A549 (cell line): ENCODE measurements at regions not wholly inside any gene's neighbourhood (a gene's known extent, or its start where the extent isn't known, plus 50 kb on each side); places are given as distances from the start of the nearest gene placed in this dataset.

Experiments
- ATAC-seq, 2 experiments: fragments of 200-7000 bp in 1 of 2; fragments of >200 bp in 1 of 2; cut with Nextera tagmentation in 1 of 2; cut with Tn5 transposase in 1 of 2; 3 replicates each; pipeline versions ENCODE4 v1.8.0 to v1.9.1; 2018 to 2020; ENCODE audit warnings: mild to moderate bottlenecking in 1 of 2, moderate library complexity in 1 of 2
- CTCF ChIA-PET: fragments of 300-600 bp; sonication (Branson Sonifier 250); formaldehyde crosslinking; extraction: SDS; loops from one replicate; lab custom pipeline; 2021; ENCODE audit warnings: antibody characterized with exemption, inconsistent platforms; lab: Yijun Ruan, JAX
- POLR2A ChIA-PET: fragments of 350-600 bp; formaldehyde crosslinking; extraction: SDS; loops from one replicate; lab custom pipeline; 2021; ENCODE audit warnings: antibody characterized with exemption, inconsistent platforms; lab: Yijun Ruan, JAX
- DNase-seq, 2 experiments: peaks; one replicate each; pipeline versions ENCODE4 v3.0.0 to v3.0.0-alpha.2; 2011 to 2016; ENCODE audit warnings: low read depth in 1 of 2, low spot score in 1 of 2
- FAIRE-seq: peaks from 2 replicates; lab custom pipeline; 2011; peaks lifted over from hg19 to GRCh38; lab: Jason Lieb, UNC
- H3K27ac ChIP-seq, 2 experiments: fragments of >200 bp; sonication (Bioruptor Twin); formaldehyde crosslinking; 3 replicates each; pipeline ENCODE4 v1.5.1; 2016 to 2017
- H3K4me1 ChIP-seq: fragments of >200 bp; sonication (Bioruptor Twin); formaldehyde crosslinking; 3 replicates; pipeline ENCODE4 v1.6.1; 2016
- H3K4me2 ChIP-seq: fragments of >200 bp; sonication (Bioruptor Twin); formaldehyde crosslinking; 3 replicates; pipeline ENCODE4 v1.6.1; 2016
- H3K4me3 ChIP-seq: fragments of >200 bp; sonication (Bioruptor Twin); formaldehyde crosslinking; 3 replicates; pipeline ENCODE4 v1.5.1; 2016
- H3K9me3 ChIP-seq: fragments of >200 bp; sonication (Bioruptor Twin); formaldehyde crosslinking; 3 replicates; pipeline ENCODE4 v1.6.1; 2016
- CBX8 ChIP-seq: fragments of 200-600 bp; sonication (generic); IDR thresholded peaks from 2 replicates; pipeline ENCODE4 v1.6.1; 2016
- CEBPB ChIP-seq, 2 experiments: fragments of >200 bp in 1 of 2; sonication (Bioruptor Twin) in 1 of 2; formaldehyde crosslinking in 1 of 2; IDR thresholded peaks; 2 replicates each; pipeline ENCODE4 v1.6.1; 2012 to 2016
- EHMT2 ChIP-seq: fragments of 200-600 bp; sonication (generic); IDR thresholded peaks from 2 replicates; pipeline ENCODE4 v1.6.1; 2016; ENCODE audit warnings: antibody characterized with exemption, low read depth, mild to moderate bottlenecking, moderate library complexity
- ELK1 ChIP-seq: fragments of 150-350 bp; IDR thresholded peaks from 2 replicates; pipeline ENCODE4 v1.6.1; 2014; ENCODE audit warnings: low read depth, mild to moderate bottlenecking, low read length
- FOXS1 ChIP-seq: fragments of 250-450 bp; sonication (Bioruptor Pico); IDR thresholded peaks from 2 replicates; pipeline ENCODE4 v1.5.0; 2020; ENCODE audit warnings: mild to moderate bottlenecking, moderate library complexity
- GATA3 ChIP-seq: IDR thresholded peaks from 2 replicates; pipeline ENCODE4 v1.6.1; 2012; ENCODE audit warnings: borderline replicate concordance
- HES2 ChIP-seq: fragments of >200 bp; sonication (Bioruptor Twin); formaldehyde crosslinking; IDR thresholded peaks from 2 replicates; pipeline ENCODE4 v1.6.1; 2016
- HEYL ChIP-seq: fragments of 250-450 bp; sonication (Bioruptor Pico); IDR thresholded peaks from 2 replicates; pipeline ENCODE4 v1.8.0; 2021; ENCODE audit warnings: mild to moderate bottlenecking, moderate library complexity
- HOXA7 ChIP-seq: fragments of 250-450 bp; sonication (Bioruptor Pico); IDR thresholded peaks from 2 replicates; pipeline ENCODE4 v1.5.0; 2020; ENCODE audit warnings: mild to moderate bottlenecking, moderate library complexity
- HOXB13 ChIP-seq: fragments of 250-450 bp; sonication (Bioruptor Pico); IDR thresholded peaks from 2 replicates; pipeline ENCODE4 v1.5.0; 2020; ENCODE audit warnings: low read depth, mild to moderate bottlenecking, moderate library complexity
- KDM1A ChIP-seq: fragments of 200-600 bp; sonication (generic); IDR thresholded peaks from 2 replicates; pipeline ENCODE4 v1.6.1; 2016; ENCODE audit warnings: low read depth, mild to moderate bottlenecking
- KDM5A ChIP-seq: fragments of 200-600 bp; sonication (generic); IDR thresholded peaks from 2 replicates; pipeline ENCODE4 v1.6.1; 2016; ENCODE audit warnings: antibody characterized with exemption, mild to moderate bottlenecking
- MAFK ChIP-seq: fragments of 450-650 bp; IDR thresholded peaks from 2 replicates; pipeline ENCODE4 v1.6.1; 2014; ENCODE audit not compliant: partially characterized antibody
- NR3C1 ChIP-seq: fragments of >200 bp; sonication (Bioruptor Twin); formaldehyde crosslinking; IDR thresholded peaks from 3 replicates; pipeline ENCODE4 v1.6.1; 2017
- PHF8 ChIP-seq: fragments of 200-600 bp; sonication (generic); IDR thresholded peaks from 2 replicates; pipeline ENCODE4 v1.6.1; 2016; ENCODE audit warnings: low read depth, mild to moderate bottlenecking, antibody characterized with exemption, moderate library complexity, borderline replicate concordance
- POLR2AphosphoS2 ChIP-seq: conservative IDR thresholded peaks from 2 replicates; pipeline ENCODE4 v1.6.1; 2012; ENCODE audit warnings: low read length, improper control_type of control experiment, inconsistent platforms
- RNF2 ChIP-seq: fragments of 200-600 bp; sonication (generic); IDR thresholded peaks from 2 replicates; pipeline ENCODE4 v1.6.1; 2016; ENCODE audit warnings: low read depth, mild to moderate bottlenecking, antibody characterized with exemption, moderate library complexity, borderline replicate concordance
- SREBF2 ChIP-seq: fragments of 450-650 bp; IDR thresholded peaks from 2 replicates; pipeline ENCODE4 v1.6.1; 2014; ENCODE audit warnings: mild to moderate bottlenecking, moderate library complexity
- TFCP2L1 ChIP-seq: fragments of 250-450 bp; sonication (Bioruptor Pico); IDR thresholded peaks from 2 replicates; pipeline ENCODE4 v1.5.0; 2021; ENCODE audit warnings: mild to moderate bottlenecking
- TP53 ChIP-seq: fragments of 250-450 bp; sonication (Bioruptor Pico); IDR thresholded peaks from 2 replicates; pipeline ENCODE4 v1.5.0; 2021; ENCODE audit warnings: mild to moderate bottlenecking, moderate library complexity
- ZFP36 ChIP-seq: fragments of 450-650 bp; IDR thresholded peaks from 2 replicates; pipeline ENCODE4 v1.6.1; 2014; ENCODE audit warnings: borderline replicate concordance; ENCODE audit not compliant: partially characterized antibody
- ZSCAN20 ChIP-seq: fragments of 250-450 bp; sonication (Bioruptor Pico); IDR thresholded peaks from 2 replicates; pipeline ENCODE4 v1.8.0; 2022; ENCODE audit warnings: mild to moderate bottlenecking, moderate library complexity
- WGBS: methylation state at CpG from one replicate; pipeline ENCODE4 v1.1.6; 2017; ENCODE audit errors: missing lambda C conversion rate; 5-methylcytosine and 5-hydroxymethylcytosine counted together
- TF ChIP-seq, protein P1 (sequence below): fragments of 200-600 bp; sonication (generic); IDR thresholded peaks from 2 replicates; pipeline ENCODE4 v1.6.1; 2016; ENCODE audit warnings: antibody characterized with exemption, mild to moderate bottlenecking, moderate library complexity
- TF ChIP-seq, protein P2 (sequence below): IDR thresholded peaks from 2 replicates; pipeline ENCODE4 v1.6.1; 2012
- TF ChIP-seq, protein P3 (sequence below): fragments of 250-450 bp; sonication (Bioruptor Pico); IDR thresholded peaks from 2 replicates; pipeline ENCODE4 v1.5.0; 2020; ENCODE audit warnings: low read depth, mild to moderate bottlenecking, moderate library complexity
- TF ChIP-seq, protein P4 (sequence below): IDR thresholded peaks from 2 replicates; pipeline ENCODE4 v1.6.1; 2012; ENCODE audit warnings: low read depth, borderline replicate concordance

DNA sequence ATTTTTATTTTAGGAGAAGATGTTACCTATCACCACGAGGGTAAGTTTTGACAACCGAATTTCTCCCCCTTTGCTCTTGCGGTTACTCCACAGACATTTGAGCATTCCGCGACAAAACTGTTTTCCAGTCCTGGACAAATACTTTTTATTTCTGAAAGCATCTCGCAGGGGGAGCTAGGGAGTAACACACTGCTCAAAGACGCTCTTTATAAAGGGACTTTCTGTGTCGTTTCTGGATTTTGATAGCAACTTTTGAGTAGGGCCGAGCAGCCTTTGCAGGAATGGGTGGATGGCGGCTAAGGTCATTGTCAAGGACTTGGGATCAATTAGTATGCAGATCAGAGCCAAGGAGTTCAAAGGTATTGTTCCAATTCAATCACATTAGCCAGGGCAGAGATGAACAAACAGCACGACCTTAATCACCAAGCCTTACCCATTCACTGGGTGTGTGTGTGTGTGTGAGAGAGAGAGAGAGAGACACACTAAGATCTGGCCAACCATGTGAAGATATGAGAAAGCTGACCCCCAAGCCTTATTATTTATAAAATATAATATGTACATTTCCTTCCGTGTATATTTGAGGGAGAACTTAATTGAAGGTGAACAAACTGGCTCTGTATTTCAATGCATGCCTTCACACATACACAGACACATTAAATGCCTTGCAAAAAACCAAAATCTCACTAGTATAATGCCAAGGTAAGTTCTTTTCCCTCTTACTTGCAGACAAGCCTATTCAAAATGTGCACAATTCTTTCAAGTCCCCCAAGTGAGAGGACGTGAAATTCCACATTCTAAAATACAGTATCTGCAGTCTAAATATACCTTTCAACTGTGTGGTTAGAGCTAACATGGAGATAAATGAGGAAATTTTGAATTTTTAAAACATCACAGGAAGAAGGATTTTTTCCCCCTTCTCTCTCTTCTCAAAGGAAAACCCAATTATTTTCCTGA is 613.8 kb downstream of the VRK1 start:
- POLR2A ChIA-PET = no interaction called here
- no peak for ATAC-seq

GRCh38 chr14:97411938-97412612 is 614.9 kb downstream of the VRK1 start:
- Histone ChIP-seq H3K4me2 (peak overlapping the region; percentile 39), H3K27ac (no peak overlapping the region), H3K9me3 (no peaks in the 10 kb centered on the region), H3K4me3 (no peak overlapping the region), H3K4me1 (peaks cover 7% of the 10 kb centered on the region; the same call in 1 of the 3 replicates)
- ChIA-PET CTCF (no interaction called here), POLR2A (no interaction called here)
- TF ChIP-seq ZFP36 (no peak), GATA3 (no peak), HOXA7 (CRISPR knock-in tag) (no peak), KDM1A (no peak), ZSCAN20 (CRISPR knock-in tag) (no peak), FOXS1 (CRISPR knock-in tag) (no peak), NR3C1 (no peak), TP53 (no peak), ELK1 (no peak)
- TF ChIP-seq, protein P1, sequence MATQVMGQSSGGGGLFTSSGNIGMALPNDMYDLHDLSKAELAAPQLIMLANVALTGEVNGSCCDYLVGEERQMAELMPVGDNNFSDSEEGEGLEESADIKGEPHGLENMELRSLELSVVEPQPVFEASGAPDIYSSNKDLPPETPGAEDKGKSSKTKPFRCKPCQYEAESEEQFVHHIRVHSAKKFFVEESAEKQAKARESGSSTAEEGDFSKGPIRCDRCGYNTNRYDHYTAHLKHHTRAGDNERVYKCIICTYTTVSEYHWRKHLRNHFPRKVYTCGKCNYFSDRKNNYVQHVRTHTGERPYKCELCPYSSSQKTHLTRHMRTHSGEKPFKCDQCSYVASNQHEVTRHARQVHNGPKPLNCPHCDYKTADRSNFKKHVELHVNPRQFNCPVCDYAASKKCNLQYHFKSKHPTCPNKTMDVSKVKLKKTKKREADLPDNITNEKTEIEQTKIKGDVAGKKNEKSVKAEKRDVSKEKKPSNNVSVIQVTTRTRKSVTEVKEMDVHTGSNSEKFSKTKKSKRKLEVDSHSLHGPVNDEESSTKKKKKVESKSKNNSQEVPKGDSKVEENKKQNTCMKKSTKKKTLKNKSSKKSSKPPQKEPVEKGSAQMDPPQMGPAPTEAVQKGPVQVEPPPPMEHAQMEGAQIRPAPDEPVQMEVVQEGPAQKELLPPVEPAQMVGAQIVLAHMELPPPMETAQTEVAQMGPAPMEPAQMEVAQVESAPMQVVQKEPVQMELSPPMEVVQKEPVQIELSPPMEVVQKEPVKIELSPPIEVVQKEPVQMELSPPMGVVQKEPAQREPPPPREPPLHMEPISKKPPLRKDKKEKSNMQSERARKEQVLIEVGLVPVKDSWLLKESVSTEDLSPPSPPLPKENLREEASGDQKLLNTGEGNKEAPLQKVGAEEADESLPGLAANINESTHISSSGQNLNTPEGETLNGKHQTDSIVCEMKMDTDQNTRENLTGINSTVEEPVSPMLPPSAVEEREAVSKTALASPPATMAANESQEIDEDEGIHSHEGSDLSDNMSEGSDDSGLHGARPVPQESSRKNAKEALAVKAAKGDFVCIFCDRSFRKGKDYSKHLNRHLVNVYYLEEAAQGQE = no peak
- TF ChIP-seq, protein P2, sequence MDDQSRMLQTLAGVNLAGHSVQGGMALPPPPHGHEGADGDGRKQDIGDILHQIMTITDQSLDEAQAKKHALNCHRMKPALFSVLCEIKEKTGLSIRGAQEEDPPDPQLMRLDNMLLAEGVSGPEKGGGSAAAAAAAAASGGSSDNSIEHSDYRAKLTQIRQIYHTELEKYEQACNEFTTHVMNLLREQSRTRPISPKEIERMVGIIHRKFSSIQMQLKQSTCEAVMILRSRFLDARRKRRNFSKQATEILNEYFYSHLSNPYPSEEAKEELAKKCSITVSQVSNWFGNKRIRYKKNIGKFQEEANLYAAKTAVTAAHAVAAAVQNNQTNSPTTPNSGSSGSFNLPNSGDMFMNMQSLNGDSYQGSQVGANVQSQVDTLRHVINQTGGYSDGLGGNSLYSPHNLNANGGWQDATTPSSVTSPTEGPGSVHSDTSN = no peak
- FAIRE-seq = no peak
- WGBS = 13% methylated on average over 14 of the region's 15 CpGs
- ATAC-seq = no peak
- no peak for DNase-seq

More for the DNA sequence above, 613.8 kb downstream of the VRK1 start:
- H3K4me3 ChIP-seq = no peak overlapping the region
- TF ChIP-seq CEBPB (IDR thresholded peaks at IDR 0.05) (no peak), SREBF2 (no peak), HOXB13 (no peak), MAFK (no peak), HEYL (no peak), KDM5A (no peak), HES2 (no peak), TP53 (no peak), EHMT2 (no peak), TFCP2L1 (CRISPR knock-in tag) (no peak), PHF8 (no peak), POLR2AphosphoS2 (no peak), HOXA7 (CRISPR knock-in tag) (no peak), CBX8 (no peak), ZSCAN20 (CRISPR knock-in tag) (no peak), RNF2 (no peak), GATA3 (no peak)
- TF ChIP-seq, protein P3, sequence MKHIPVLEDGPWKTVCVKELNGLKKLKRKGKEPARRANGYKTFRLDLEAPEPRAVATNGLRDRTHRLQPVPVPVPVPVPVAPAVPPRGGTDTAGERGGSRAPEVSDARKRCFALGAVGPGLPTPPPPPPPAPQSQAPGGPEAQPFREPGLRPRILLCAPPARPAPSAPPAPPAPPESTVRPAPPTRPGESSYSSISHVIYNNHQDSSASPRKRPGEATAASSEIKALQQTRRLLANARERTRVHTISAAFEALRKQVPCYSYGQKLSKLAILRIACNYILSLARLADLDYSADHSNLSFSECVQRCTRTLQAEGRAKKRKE (CRISPR knock-in tag) = no peak
- TF ChIP-seq, protein P4, sequence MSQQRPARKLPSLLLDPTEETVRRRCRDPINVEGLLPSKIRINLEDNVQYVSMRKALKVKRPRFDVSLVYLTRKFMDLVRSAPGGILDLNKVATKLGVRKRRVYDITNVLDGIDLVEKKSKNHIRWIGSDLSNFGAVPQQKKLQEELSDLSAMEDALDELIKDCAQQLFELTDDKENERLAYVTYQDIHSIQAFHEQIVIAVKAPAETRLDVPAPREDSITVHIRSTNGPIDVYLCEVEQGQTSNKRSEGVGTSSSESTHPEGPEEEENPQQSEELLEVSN = no peak
- TF ChIP-seq, protein P2 = no peak
- 24% methylated on average over 13 of the region's 13 CpGs for WGBS
- H3K4me2 ChIP-seq = no peak overlapping the region
- no peak overlapping the region for H3K27ac ChIP-seq
- DNase-seq (no peak), FAIRE-seq (no peak)
- peaks cover 7% of the 10 kb centered on the region; the same call in 1 of the 3 replicates for H3K4me1 ChIP-seq
- no peaks in the 10 kb centered on the region for H3K9me3 ChIP-seq
- CTCF ChIA-PET = no interaction called here
